Activated CD8-positive, alpha-beta memory T cell treated with anti-CD3 and anti-CD28 coated beads for 1 hour (primary cell): ENCODE measurements at regions not wholly inside any gene's neighbourhood (a gene's known extent, or its start where the extent isn't known, plus 50 kb on each side); places are given as distances from the start of the nearest gene placed in this dataset.

Source experiments
- DNase-seq, 2 donors: peaks; one replicate each; pipeline ENCODE4 v3.0.0-alpha.2; 2020; ENCODE audit warnings: low read depth in 1 of 2; ENCODE audit errors: extremely low read depth in 1 of 2

DNA sequence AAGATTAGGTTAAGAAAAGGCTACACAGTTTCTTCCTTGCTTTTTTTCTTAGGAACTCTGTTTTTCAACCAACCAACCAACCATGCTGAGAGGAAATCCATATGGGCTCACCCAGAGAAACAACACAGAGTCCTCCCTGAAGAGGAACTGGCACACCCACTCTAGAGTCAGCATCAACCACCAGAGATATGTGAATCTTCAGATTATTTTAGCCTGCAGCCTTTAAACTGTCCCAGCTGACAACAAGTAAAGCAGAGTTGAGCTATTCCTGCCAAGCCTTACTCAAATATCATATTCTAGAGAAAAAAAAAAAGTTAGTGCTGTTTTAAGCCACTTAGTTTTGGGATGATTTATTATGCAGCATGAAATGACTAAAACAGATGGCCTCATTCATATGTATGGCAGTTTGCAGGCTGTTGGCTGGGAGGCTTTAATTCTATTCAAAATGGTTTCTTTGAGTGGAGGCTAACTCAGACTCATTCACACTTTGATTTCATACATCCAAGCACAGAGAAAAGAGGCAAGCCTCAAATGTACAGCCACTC, 1637.7 kb upstream of the LRRTM1 start:
- no peak for DNase-seq

DNA sequence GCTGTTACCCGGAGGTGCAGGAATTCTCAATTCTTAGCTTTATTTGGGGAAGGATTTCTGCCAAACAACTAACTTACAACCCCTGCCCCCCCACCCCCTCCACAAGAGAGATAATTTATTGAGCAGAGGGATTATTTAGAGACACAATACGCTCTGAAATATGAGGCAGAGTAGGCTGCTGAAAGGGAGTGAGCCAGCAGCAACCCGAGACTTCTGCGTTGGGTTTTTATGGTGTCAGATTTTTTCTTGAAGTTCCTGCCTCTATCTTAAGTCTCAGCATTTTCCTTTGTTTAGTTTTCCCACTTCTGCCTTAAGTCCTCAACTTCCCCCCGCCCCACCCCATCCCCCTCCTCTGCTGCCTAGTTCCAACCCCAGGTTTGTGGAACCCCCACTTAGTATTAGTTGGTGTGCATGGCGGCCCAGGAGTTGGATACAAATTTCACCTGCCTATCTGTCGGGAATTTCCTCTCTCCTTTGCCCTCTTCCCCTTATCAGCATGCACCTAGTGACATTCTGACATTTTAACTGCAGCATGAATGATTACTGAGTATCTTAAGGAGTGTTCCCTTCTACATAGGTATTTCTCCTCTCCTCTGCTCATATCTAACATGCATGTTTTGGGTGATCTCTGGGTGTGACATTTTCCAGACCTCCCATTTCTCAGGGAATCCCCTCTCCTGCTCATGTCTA, 1635.9 kb upstream of the LRRTM1 start:
- DNase-seq = no peak

GRCh38 chr2:81937944-81938343, 1633.4 kb upstream of the LRRTM1 start:
- no peak for DNase-seq

- no peak for DNase-seq
Observed at GRCh38 chr2:81903534-81903933, 1599.0 kb upstream of the LRRTM1 start.

DNA sequence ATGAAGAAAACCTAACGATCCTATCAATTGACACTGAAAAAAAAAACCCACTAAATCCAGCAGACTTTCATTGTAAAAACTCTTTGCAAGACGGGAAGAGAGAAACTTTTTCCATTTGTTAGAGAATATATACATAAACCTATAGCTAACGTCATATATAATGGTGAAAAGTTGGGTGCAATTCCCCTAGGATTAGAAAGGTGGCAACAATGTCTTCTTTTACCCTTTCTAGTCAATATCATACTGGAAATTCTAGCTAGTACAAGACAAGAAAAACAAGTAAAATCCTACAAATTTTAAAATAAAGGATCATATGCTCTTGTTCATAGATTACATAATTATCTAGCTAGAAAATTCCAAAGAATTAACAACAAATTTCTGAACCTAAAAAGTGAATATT, 1596.5 kb upstream of the LRRTM1 start:
- DNase-seq = no peak

DNA sequence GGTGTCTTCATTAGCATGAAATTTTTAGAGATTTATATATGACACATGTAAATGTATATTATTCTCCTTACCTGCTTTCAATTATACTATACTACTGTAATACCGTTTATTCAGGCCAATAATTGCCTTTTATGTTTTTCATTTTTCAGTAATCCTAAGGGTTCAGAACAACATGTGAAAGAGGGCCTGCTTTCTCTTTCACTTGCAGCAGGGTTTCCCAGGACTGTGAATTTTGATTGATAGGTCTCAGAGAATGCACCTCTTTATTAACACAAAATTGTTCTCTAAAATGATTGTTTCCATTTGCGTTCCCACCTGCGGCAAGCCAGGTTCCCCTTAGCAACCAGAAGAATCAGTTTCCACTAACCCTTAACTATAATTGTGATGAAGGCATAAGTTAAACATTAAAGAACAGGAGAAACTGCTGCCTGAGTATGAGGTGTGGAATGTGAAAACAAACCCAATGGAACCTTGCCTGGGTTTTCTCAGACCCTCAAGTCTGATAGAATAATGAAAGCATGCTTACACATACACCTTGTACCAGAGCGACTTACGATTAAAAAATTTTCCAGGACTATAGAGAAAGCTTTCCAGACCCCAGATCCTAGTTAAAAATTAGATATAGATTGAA, 1591.2 kb upstream of the LRRTM1 start:
- no peak for DNase-seq

DNA sequence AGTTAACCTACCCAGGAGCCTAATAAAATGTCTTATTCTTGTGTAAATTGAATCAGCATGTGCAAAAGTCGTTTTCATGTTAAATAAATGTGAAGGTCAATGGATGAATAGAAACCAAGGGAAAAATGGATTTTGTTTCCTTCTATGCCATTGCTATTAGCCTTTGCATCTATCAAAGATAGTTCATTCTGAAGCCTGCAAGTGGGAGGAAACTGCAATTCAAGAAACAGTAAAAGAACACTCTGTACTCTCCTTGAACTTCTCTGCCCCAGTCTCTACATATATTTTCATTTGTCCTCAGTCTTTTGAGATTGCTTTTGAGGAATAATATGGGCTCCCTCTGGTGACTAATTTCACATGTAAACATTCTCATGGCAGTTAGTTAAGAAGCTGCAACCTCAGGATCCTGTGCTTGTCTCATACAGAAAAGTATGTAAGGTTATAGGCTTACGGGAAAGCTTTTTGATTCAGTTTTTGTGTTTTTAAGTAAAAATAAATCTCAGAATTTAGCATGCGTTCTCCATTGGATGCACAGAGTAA, 1590.0 kb upstream of the LRRTM1 start:
- DNase-seq = no peak

- DNase-seq = no peak
Observed at GRCh38 chr2:81876624-81877023, 1572.1 kb upstream of the LRRTM1 start.

GRCh38 chr2:81872006-81872405, 1567.5 kb upstream of the LRRTM1 start:
- DNase-seq = no peak

- no peak for DNase-seq
Observed at GRCh38 chr2:81870119-81870518, 1565.6 kb upstream of the LRRTM1 start.

DNA sequence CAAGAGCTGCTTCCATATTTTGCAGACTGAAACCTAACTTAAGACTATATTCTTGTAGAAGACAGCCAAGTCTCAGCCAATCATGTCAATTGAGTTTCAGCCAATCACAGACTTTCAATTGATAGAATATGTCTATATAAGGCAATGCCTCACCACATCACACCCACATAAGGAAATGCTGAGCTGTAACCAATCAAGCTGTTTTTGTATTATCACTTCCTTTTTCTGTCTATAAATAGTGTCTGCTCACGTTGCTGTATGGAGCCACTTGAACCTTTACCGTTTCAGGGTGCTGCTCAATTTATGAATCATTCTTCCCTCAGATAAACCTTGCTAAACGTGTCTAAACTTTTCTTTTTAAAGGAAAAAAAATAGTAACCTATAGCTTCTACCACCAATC, 1554.4 kb upstream of the LRRTM1 start:
- DNase-seq = no peak

- no peak for DNase-seq
Observed at GRCh38 chr2:81853341-81853740, 1548.8 kb upstream of the LRRTM1 start.

- no peak for DNase-seq
Observed at GRCh38 chr2:81852651-81853050, 1548.1 kb upstream of the LRRTM1 start.

GRCh38 chr2:81839780-81840179, 1535.2 kb upstream of the LRRTM1 start:
- DNase-seq = no peak

GRCh38 chr2:81835321-81836000, 1530.9 kb upstream of the LRRTM1 start:
- no peak for DNase-seq

DNA sequence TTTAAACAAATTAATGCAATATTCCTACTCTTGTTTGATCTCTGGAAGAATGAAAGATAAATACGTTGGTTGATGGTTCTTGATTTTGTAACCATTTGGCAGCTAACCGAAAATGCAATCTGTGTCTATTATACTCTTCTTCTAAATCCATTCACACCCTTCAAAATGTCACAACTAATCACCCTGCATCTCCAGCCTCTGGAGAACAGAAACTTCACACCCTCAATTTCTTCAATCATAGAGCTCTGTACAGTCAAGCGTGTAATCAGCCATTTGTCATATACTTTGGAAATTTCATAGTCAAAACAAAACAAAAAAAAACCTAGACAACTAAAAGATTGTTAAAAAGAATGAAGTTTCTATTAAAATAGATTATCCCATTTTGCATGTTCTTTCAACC, 1482.3 kb upstream of the LRRTM1 start:
- DNase-seq = no peak

DNA sequence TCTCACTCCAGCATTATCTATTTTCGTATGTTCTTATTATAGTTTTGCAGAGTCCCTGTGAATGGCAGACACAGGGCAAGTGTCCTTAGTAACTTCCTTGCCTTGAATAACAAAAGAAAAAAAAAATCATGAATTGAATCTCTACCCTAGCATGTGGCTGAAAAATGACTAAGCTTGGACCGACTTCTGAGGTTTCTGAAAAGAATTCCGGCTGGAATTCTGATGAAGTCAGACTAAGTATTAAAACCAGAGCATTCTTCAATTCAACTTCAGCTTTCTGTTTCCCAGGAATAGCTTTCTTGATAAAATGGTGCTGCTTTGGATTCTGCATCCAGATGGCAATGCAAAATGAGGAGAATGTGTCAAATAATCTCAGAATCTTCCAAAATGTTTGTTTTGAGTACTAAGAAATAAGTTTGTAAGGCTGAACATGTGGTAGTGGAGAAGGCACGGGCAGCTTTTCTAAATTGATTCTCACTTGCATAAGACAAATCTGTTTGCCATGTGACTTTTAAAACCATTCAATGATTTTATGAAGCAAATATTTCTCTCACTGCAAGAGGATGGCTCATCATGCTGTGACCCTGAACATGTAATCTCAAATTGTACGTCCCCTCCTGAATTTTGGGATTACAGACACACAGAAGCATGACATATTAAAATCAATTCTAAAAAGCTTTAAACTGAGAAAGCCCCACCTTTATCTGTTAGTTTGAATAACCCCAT, 1462.8 kb upstream of the LRRTM1 start:
- DNase-seq = no peak

DNA sequence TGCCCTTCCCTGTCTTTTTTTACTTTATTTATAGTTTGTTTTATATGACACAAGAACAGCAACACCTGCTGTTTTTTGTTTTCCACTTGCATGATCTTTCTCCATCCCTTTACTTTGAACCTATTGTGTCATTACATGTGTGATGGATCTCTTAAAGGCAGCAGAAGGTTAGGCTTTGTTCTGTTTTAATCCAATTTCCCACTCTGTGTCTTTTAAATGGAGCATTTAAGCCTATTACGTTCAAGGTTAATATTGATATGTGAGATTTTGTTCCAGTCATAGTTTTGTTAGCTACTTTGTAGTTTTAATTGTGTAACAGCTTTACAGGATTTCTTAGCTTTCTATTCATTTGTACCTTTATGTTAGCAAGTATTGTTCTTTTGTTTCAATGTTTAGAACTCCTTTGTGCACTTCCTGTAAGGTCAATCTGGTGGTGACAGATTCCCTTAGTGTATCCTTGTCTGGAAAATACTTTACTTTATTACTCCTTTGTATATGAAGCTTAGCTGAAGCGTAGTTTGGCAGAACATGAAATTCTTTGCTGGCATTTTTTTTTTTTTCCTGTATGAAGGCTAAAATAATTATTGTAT, 1443.0 kb upstream of the LRRTM1 start:
- no peak for DNase-seq

DNA sequence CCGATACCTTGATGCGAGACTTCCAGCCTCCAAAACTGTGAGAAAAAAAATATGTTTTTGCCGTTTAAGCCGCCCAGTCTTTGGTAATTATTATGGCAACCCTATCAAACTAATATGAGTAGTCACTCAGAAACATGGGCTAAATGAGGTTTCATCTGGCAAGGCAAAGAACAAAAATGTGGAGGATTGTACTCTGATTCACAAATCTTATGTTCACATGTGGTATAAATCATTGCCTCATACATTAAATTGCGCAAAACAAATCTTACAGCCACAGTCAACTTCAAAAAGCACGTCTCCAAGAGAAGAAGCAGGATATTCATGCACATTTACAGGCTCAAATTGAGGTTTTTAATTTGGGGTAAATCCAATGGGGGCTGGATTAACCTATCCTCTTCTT, 1435.4 kb upstream of the LRRTM1 start:
- no peak for DNase-seq

GRCh38 chr2:81734981-81735380, 1430.4 kb upstream of the LRRTM1 start:
- DNase-seq = no peak

GRCh38 chr2:81714817-81715216, 1410.3 kb upstream of the LRRTM1 start:
- no peak for DNase-seq
